PC-9 (cell line): ENCODE measurements at regions not wholly inside any gene's neighbourhood (a gene's known extent, or its start where the extent isn't known, plus 50 kb on each side); places are given as distances from the start of the nearest gene placed in this dataset.

Experiments
- BruUV-seq: library from RNA; stranded (reverse); fragments of 400-500 nt; replicated peaks from 2 replicates; lab custom pipeline; 2021; lab: Mats Ljungman, UMichigan
- CTCF ChIA-PET: fragments of 300-600 bp; sonication (Branson Sonifier 250); formaldehyde crosslinking; loops from one replicate; lab custom pipeline; 2022; ENCODE audit warnings: antibody characterized with exemption; lab: Charles Lee
- POLR2A ChIA-PET: fragments of 300-600 bp; sonication (Branson Sonifier 250); formaldehyde crosslinking; loops from one replicate; lab custom pipeline; 2022; ENCODE audit warnings: antibody characterized with exemption; ENCODE audit not compliant: unreplicated experiment; lab: Charles Lee
- DNase-seq, 2 experiments: peaks; one replicate each; pipeline versions ENCODE4 v3.0.0 to v3.0.0-alpha.2; 2015 to 2022; ENCODE audit warnings: mixed read lengths in 1 of 2
- H2AFZ ChIP-seq: fragments of 200-600 bp; sonication (generic); 2 replicates; pipeline ENCODE4 v1.8.1; 2017; ENCODE audit warnings: antibody characterized with exemption
- H3F3A ChIP-seq: fragments of 200-600 bp; sonication (generic); 2 replicates; pipeline ENCODE4 v1.8.1; 2017; ENCODE audit warnings: antibody characterized with exemption, mild to moderate bottlenecking, low read depth; ENCODE audit not compliant: insufficient read depth
- H3K27ac ChIP-seq: fragments of 200-600 bp; sonication (generic); 2 replicates; pipeline ENCODE4 v1.6.1; 2016; ENCODE audit warnings: mixed run types
- H3K27me3 ChIP-seq: fragments of 200-600 bp; sonication (generic); 2 replicates; pipeline ENCODE4 v1.6.1; 2016; ENCODE audit warnings: low read depth, mixed run types; ENCODE audit not compliant: insufficient read depth
- H3K36me3 ChIP-seq: fragments of 200-600 bp; sonication (generic); 2 replicates; pipeline ENCODE4 v1.6.1; 2016; ENCODE audit warnings: low read depth, mixed run types
- H3K4me1 ChIP-seq: fragments of 200-600 bp; sonication (generic); replicated peaks from 2 replicates; pipeline ENCODE4 v1.6.1; 2016; ENCODE audit warnings: mixed run types; ENCODE audit not compliant: insufficient read depth
- H3K4me2 ChIP-seq: fragments of 200-600 bp; sonication (generic); 2 replicates; pipeline ENCODE4 v1.6.1; 2017; ENCODE audit warnings: mixed run types
- H3K4me3 ChIP-seq: fragments of 200-600 bp; sonication (generic); 2 replicates; pipeline ENCODE4 v1.6.1; 2016; ENCODE audit warnings: mixed run types
- H3K79me2 ChIP-seq: fragments of 200-600 bp; sonication (generic); 2 replicates; pipeline ENCODE4 v1.6.1; 2017; ENCODE audit warnings: low read depth, mixed run types
- H3K9me2 ChIP-seq: fragments of 200-600 bp; sonication (generic); 2 replicates; pipeline ENCODE4 v1.8.1; 2017; ENCODE audit warnings: mild to moderate bottlenecking; ENCODE audit not compliant: insufficient read depth
- H3K9me3 ChIP-seq: fragments of 200-600 bp; sonication (generic); 2 replicates; pipeline ENCODE4 v1.8.1; 2016; ENCODE audit warnings: low read depth; ENCODE audit not compliant: insufficient read depth
- H4K20me1 ChIP-seq: fragments of 200-600 bp; sonication (generic); 2 replicates; pipeline ENCODE4 v1.8.1; 2017; ENCODE audit not compliant: insufficient read depth
- CTCF ChIP-seq: fragments of 200-600 bp; sonication (generic); conservative IDR thresholded peaks from 2 replicates; pipeline ENCODE4 v1.6.1; 2017; ENCODE audit warnings: mixed run types, antibody characterized with exemption, mild to moderate bottlenecking, moderate library complexity
- EZH2 ChIP-seq: fragments of 200-600 bp; sonication (generic); IDR thresholded peaks from 2 replicates; pipeline ENCODE4 v1.8.0; 2017; ENCODE audit warnings: antibody characterized with exemption, low read depth
- intact Hi-C: fragments of 100-400 bp; cut with micrococcal nuclease; formaldehyde crosslinking; loops from one replicate; pipeline ENCODE4 v1.10.0; 2022; ENCODE audit not compliant: unreplicated experiment

- intact Hi-C loops = no loop called here
- H2AFZ ChIP-seq = no peak overlapping the region
- no peak for DNase-seq
- peaks cover 4% of the 10 kb centered on the region; the same call in 1 of the 2 replicates for H3K27me3 ChIP-seq
- no peaks in the 10 kb centered on the region for H3K4me1 ChIP-seq
- POLR2A ChIA-PET = no interaction called here
- H3K4me2 ChIP-seq = no peak overlapping the region
- H3K79me2 ChIP-seq = no peaks in the 10 kb centered on the region
- H3K4me3 ChIP-seq = no peak overlapping the region
- H4K20me1 ChIP-seq = no peaks in the 10 kb centered on the region
- H3K9me2 ChIP-seq = no peaks in the 10 kb centered on the region
- H3K36me3 ChIP-seq = no peaks in the 10 kb centered on the region
- BruUV-seq = no TSS peak
- no peaks in the 10 kb centered on the region for H3K9me3 ChIP-seq
- CTCF ChIA-PET = no interaction called here
- H3K27ac ChIP-seq = no peak overlapping the region
- TF ChIP-seq CTCF = no peak
- TF ChIP-seq EZH2 = no peak
- H3F3A ChIP-seq = no peaks in the 10 kb centered on the region
These were observed 65.0 kb upstream of the PCSK2 start for GRCh38 chr20:17161673-17162481.

DNA sequence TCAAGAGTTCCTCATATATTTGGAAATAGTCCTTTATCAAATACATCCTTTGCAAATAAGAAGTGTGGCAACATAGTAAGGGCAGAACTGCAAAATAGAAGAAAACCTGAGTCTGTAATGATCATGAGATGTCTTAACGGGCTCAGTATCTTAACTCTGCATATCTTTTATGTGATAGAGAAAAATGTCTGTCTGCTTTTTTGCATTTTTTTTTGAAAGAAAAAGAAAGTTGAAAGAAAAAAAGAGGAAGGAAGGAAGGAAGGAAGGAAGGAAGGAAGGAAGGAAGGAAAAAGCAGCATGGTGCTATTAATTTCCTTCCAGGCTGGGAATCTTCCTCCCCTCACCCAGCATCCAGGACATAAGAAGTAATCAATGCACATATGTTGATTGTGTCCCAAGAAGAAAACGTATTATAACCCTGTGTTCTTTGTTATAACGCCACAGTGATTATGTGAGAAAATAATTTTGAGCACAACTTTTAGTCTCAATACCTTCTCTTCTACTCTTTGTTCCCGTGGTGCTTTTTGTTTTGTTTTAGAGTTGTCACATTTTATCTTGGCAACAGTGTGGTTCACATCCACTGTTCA lies 58.7 kb upstream of the PCSK2 start:
- Histone ChIP-seq H3K4me1 (no peaks in the 10 kb centered on the region), H3K4me2 (no peak overlapping the region), H3K4me3 (no peak overlapping the region), H3K27ac (no peak overlapping the region), H3K9me3 (no peaks in the 10 kb centered on the region), H4K20me1 (no peaks in the 10 kb centered on the region; the same call in 1 of the 2 replicates), H3F3A (no peaks in the 10 kb centered on the region), H3K9me2 (no peaks in the 10 kb centered on the region), H3K79me2 (no peaks in the 10 kb centered on the region), H3K36me3 (no peaks in the 10 kb centered on the region), H2AFZ (no peak overlapping the region), H3K27me3 (peaks cover 34% of the 10 kb centered on the region)
- no TSS peak for BruUV-seq
- DNase-seq = no peak
- TF ChIP-seq EZH2 (no peak), CTCF (no peak)
- ChIA-PET CTCF (no interaction called here), POLR2A (no interaction called here)
- intact Hi-C loops = no loop called here

DNA sequence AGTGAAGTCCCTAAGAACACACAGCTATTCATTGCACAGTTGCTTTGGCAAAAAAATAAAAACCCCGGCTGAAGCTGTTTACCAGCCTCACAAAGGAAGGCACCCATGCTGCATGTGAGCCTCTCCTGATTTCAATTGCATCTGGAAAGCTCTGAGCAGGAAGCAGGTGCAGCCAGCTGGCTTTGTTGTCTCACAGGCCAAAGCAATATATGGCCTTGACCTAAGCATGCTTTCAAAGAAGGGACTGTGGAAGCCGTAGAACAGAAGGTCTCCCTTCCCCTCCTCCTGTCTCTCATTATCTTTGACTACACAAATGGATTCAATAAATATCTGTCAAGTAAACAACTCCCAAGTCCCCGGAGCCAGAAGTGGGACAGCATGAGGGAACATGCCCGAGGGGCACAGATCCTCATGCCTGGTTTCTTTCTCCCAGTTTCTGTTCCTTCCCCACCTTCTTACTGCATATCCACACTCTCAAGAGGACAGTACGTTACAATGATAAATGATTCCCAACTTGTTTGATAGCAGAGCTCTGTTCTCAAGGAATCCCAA lies 57.2 kb upstream of the PCSK2 start:
- DNase-seq = no peak
- CTCF ChIA-PET = no interaction called here

More for the DNA sequence above, 57.2 kb upstream of the PCSK2 start:
- no TSS peak for BruUV-seq
- Histone ChIP-seq H3K9me2 (no peaks in the 10 kb centered on the region), H3K79me2 (no peaks in the 10 kb centered on the region), H3K27ac (no peak overlapping the region), H3K36me3 (no peaks in the 10 kb centered on the region), H3K4me1 (no peaks in the 10 kb centered on the region), H3K4me3 (no peak overlapping the region), H3K4me2 (no peak overlapping the region), H3K9me3 (no peaks in the 10 kb centered on the region), H3F3A (no peaks in the 10 kb centered on the region), H3K27me3 (peaks cover 34% of the 10 kb centered on the region), H2AFZ (no peak overlapping the region), H4K20me1 (no peaks in the 10 kb centered on the region; the same call in 1 of the 2 replicates)
- intact Hi-C loops = no loop called here
- TF ChIP-seq EZH2 (no peak), CTCF (no peak)
- POLR2A ChIA-PET = no interaction called here
